ENCODE measurements at regions not wholly inside any gene's neighbourhood (a gene's known extent, or its start where the extent isn't known, plus 50 kb on each side); places are given as distances from the start of the nearest gene placed in this dataset.

- no peak for TF ChIP-seq AFF4 (CRISPR knock-in tag; IDR thresholded peaks at IDR 0.05)
- no peak for TF ChIP-seq MXD1 (CRISPR knock-in tag; IDR thresholded peaks at IDR 0.05; ENCODE audit: borderline replicate concordance, poor library complexity, severe bottlenecking)
- TF ChIP-seq CAMTA2 (CRISPR knock-in tag; conservative IDR thresholded peaks at IDR 0.05) = no peak
- TF ChIP-seq SIN3A (IDR thresholded peaks at IDR 0.05; ENCODE audit: borderline replicate concordance in 2 of 2, control insufficient read depth in 1 of 2, low read depth in 2 of 2, low read length in 2 of 2) = no peak
- TF ChIP-seq ZC3H11A (IDR thresholded peaks at IDR 0.05; ENCODE audit: low read depth, low read length) = no peak
- TF ChIP-seq MBD2 (IDR thresholded peaks at IDR 0.05; ENCODE audit: borderline replicate concordance, low read depth) = no peak
- no peak for TF ChIP-seq HEY1 (CRISPR knock-in tag; IDR thresholded peaks at IDR 0.05; ENCODE audit: borderline replicate concordance)
- TF ChIP-seq FOXA1 (IDR thresholded peaks at IDR 0.05; ENCODE audit: borderline replicate concordance) = no peak
- no peak for TF ChIP-seq ZBTB26 (CRISPR knock-in tag; IDR thresholded peaks at IDR 0.05)
- TF ChIP-seq NFYB (IDR thresholded peaks at IDR 0.05; ENCODE audit: extremely low read depth, insufficient read length) = no peak
Observed at GRCh38 chr13:107023335-107023734, 455.4 kb upstream of the ARGLU1 start (continued).

All from K562 (cell line).